ENCODE measurements at regions not wholly inside any gene's neighbourhood (a gene's known extent, or its start where the extent isn't known, plus 50 kb on each side); places are given as distances from the start of the nearest gene placed in this dataset.

- no peak for DNase-seq (ENCODE audit: low read depth in 3 of 3)
Measured at GRCh38 chr3:177598097-177598833, 401.0 kb upstream of the TBL1XR1 start.

- DNase-seq (ENCODE audit: low read depth in 3 of 3), result no peak
Measured at GRCh38 chr3:177599326-177599725, 402.0 kb upstream of the TBL1XR1 start.

- no peak for DNase-seq (ENCODE audit: low read depth in 3 of 3)
Measured at GRCh38 chr3:177599837-177600236, 402.6 kb upstream of the TBL1XR1 start.

- DNase-seq (ENCODE audit: low read depth in 3 of 3), result no peak
Measured at GRCh38 chr3:177600411-177600810, 403.1 kb upstream of the TBL1XR1 start.

- DNase-seq (ENCODE audit: low read depth in 3 of 3), result no peak
Measured at GRCh38 chr3:177601152-177601551, 403.9 kb upstream of the TBL1XR1 start.

GRCh38 chr3:177602601-177603147 lies 405.4 kb upstream of the TBL1XR1 start:
- no peak for DNase-seq (ENCODE audit: low read depth in 3 of 3)

- DNase-seq (ENCODE audit: low read depth in 3 of 3), result no peak
Measured at GRCh38 chr3:177603148-177603603, 405.9 kb upstream of the TBL1XR1 start.

- no peak for DNase-seq (ENCODE audit: low read depth in 3 of 3)
Measured at GRCh38 chr3:177604181-177604580, 406.9 kb upstream of the TBL1XR1 start.

- DNase-seq (ENCODE audit: low read depth in 3 of 3), result no peak
Measured at GRCh38 chr3:177606891-177607290, 409.6 kb upstream of the TBL1XR1 start.

- DNase-seq (ENCODE audit: low read depth in 3 of 3), result no peak
Measured at GRCh38 chr3:177607589-177607988, 410.3 kb upstream of the TBL1XR1 start.

GRCh38 chr3:177608443-177608842 lies 411.2 kb upstream of the TBL1XR1 start:
- no peak for DNase-seq (ENCODE audit: low read depth in 3 of 3)

- DNase-seq (ENCODE audit: low read depth in 3 of 3), result no peak
Measured at GRCh38 chr3:177609613-177610012, 412.3 kb upstream of the TBL1XR1 start.

GRCh38 chr3:177610262-177610661 lies 413.0 kb upstream of the TBL1XR1 start:
- no peak for DNase-seq (ENCODE audit: low read depth in 3 of 3)

- DNase-seq (ENCODE audit: low read depth in 3 of 3), result no peak
Measured at GRCh38 chr3:177610686-177611633, 413.7 kb upstream of the TBL1XR1 start.

- DNase-seq (ENCODE audit: low read depth in 3 of 3), result no peak
Measured at GRCh38 chr3:177611752-177612334, 414.6 kb upstream of the TBL1XR1 start.

- no peak for DNase-seq (ENCODE audit: low read depth in 3 of 3)
Measured at GRCh38 chr3:177613901-177614300, 416.6 kb upstream of the TBL1XR1 start.

- DNase-seq (ENCODE audit: low read depth in 3 of 3), result no peak
Measured at GRCh38 chr3:177615015-177615414, 417.7 kb upstream of the TBL1XR1 start.

- DNase-seq (ENCODE audit: low read depth in 3 of 3), result no peak
Measured at GRCh38 chr3:177618873-177619733, 421.8 kb upstream of the TBL1XR1 start.

- no peak for DNase-seq (ENCODE audit: low read depth in 3 of 3)
Measured at GRCh38 chr3:177620073-177620472, 422.8 kb upstream of the TBL1XR1 start.

GRCh38 chr3:177622520-177622919 lies 425.2 kb upstream of the TBL1XR1 start:
- DNase-seq (ENCODE audit: low read depth in 3 of 3), result no peak

GRCh38 chr3:177622982-177623617 lies 425.8 kb upstream of the TBL1XR1 start:
- no peak for DNase-seq (ENCODE audit: low read depth in 3 of 3)
